VCaP (cell line): ENCODE measurements at regions not wholly inside any gene's neighbourhood (a gene's known extent, or its start where the extent isn't known, plus 50 kb on each side); places are given as distances from the start of the nearest gene placed in this dataset.

Experiments
- H3K27ac ChIP-seq: fragments of 450-650 bp; 2 replicates; pipeline ENCODE4 v1.5.1; 2017
- CTCF ChIP-seq: fragments of 450-650 bp; conservative IDR thresholded peaks from 2 replicates; pipeline ENCODE4 v1.5.1; 2017; ENCODE audit warnings: mild to moderate bottlenecking, moderate library complexity

GRCh38 chr5:17816505-17816904 is 182.2 kb downstream of the TAF11L14 start:
- H3K27ac ChIP-seq: no peak overlapping the region
- TF ChIP-seq CTCF: no peak

GRCh38 chr5:17816944-17817343 is 182.7 kb downstream of the TAF11L14 start:
- no peak for TF ChIP-seq CTCF
- H3K27ac ChIP-seq: no peak overlapping the region

GRCh38 chr5:17817990-17818389 is 183.7 kb downstream of the TAF11L14 start:
- no peak for TF ChIP-seq CTCF
- no peak overlapping the region for H3K27ac ChIP-seq

- no peak overlapping the region for H3K27ac ChIP-seq
- TF ChIP-seq CTCF: no peak
Measured at GRCh38 chr5:17819783-17820182, 185.5 kb downstream of the TAF11L14 start.

- TF ChIP-seq CTCF: no peak
- no peak overlapping the region for H3K27ac ChIP-seq
Measured at GRCh38 chr5:17828681-17829080, 194.4 kb downstream of the TAF11L14 start.

- no peak overlapping the region for H3K27ac ChIP-seq
- TF ChIP-seq CTCF: no peak
Measured at GRCh38 chr5:17829456-17829855, 195.2 kb downstream of the TAF11L14 start.

GRCh38 chr5:17831279-17831678 is 197.0 kb downstream of the TAF11L14 start:
- no peak for TF ChIP-seq CTCF
- H3K27ac ChIP-seq: no peak overlapping the region
